WERI-Rb-1 (cell line): ENCODE measurements at regions not wholly inside any gene's neighbourhood (a gene's known extent, or its start where the extent isn't known, plus 50 kb on each side); places are given as distances from the start of the nearest gene placed in this dataset.

Experiments
- DNase-seq: peaks from one replicate; pipeline ENCODE4 v3.0.0-alpha.2; 2020
- H3K27ac ChIP-seq: fragments of 250-450 bp; sonication (Bioruptor Pico); 2 replicates; pipeline ENCODE4 v1.5.1; 2020; ENCODE audit warnings: mild to moderate bottlenecking, moderate library complexity
- H3K27me3 ChIP-seq: fragments of 250-450 bp; sonication (Bioruptor Pico); 2 replicates; pipeline ENCODE4 v1.5.1; 2021; ENCODE audit warnings: mild to moderate bottlenecking, low read depth, moderate library complexity; ENCODE audit not compliant: insufficient read depth, severe bottlenecking
- H3K36me3 ChIP-seq: fragments of 250-450 bp; sonication (Bioruptor Pico); 2 replicates; pipeline ENCODE4 v1.5.1; 2020; ENCODE audit warnings: mild to moderate bottlenecking, moderate library complexity
- H3K4me3 ChIP-seq: 2 replicates; pipeline ENCODE4 v1.5.1; 2011; ENCODE audit warnings: low read depth, mild to moderate bottlenecking, control low read depth, low read length
- H3K9me3 ChIP-seq: fragments of 250-450 bp; sonication (Bioruptor Pico); 2 replicates; pipeline ENCODE4 v1.5.1; 2021; ENCODE audit warnings: mild to moderate bottlenecking, moderate library complexity; ENCODE audit not compliant: severe bottlenecking
- CTCF ChIP-seq: IDR thresholded peaks from 2 replicates; pipeline ENCODE4 v1.5.1; 2011; ENCODE audit warnings: low read depth, mild to moderate bottlenecking, control low read depth, inconsistent platforms, low read length

GRCh38 chr10:34018784-34019183, 684.3 kb upstream of the NRP1 start:
- no peak overlapping the region for H3K27ac ChIP-seq
- no peaks in the 10 kb centered on the region for H3K9me3 ChIP-seq
- no peak overlapping the region for H3K4me3 ChIP-seq
- H3K36me3 ChIP-seq = no peaks in the 10 kb centered on the region
- DNase-seq = no peak
- H3K27me3 ChIP-seq = no peaks in the 10 kb centered on the region
- TF ChIP-seq CTCF = no peak

- DNase-seq = no peak
- no peaks in the 10 kb centered on the region for H3K36me3 ChIP-seq
- no peak overlapping the region for H3K27ac ChIP-seq
- no peaks in the 10 kb centered on the region for H3K27me3 ChIP-seq
- H3K4me3 ChIP-seq = no peak overlapping the region
- H3K9me3 ChIP-seq = no peaks in the 10 kb centered on the region
- TF ChIP-seq CTCF = no peak
Observed at GRCh38 chr10:34018129-34018528, 683.7 kb upstream of the NRP1 start.

GRCh38 chr10:34017281-34017680, 682.8 kb upstream of the NRP1 start:
- peak; percentile 7 for DNase-seq
- Histone ChIP-seq H3K27ac (no peak overlapping the region), H3K4me3 (no peak overlapping the region), H3K36me3 (no peaks in the 10 kb centered on the region), H3K27me3 (no peaks in the 10 kb centered on the region), H3K9me3 (no peaks in the 10 kb centered on the region)
- peak; percentile 23; the same call in 1 of the 2 replicates for TF ChIP-seq CTCF

GRCh38 chr10:34016576-34016975, 682.1 kb upstream of the NRP1 start:
- Histone ChIP-seq H3K4me3 (no peak overlapping the region), H3K9me3 (no peaks in the 10 kb centered on the region), H3K36me3 (no peaks in the 10 kb centered on the region), H3K27ac (no peak overlapping the region), H3K27me3 (no peaks in the 10 kb centered on the region)
- no peak for TF ChIP-seq CTCF
- no peak for DNase-seq

GRCh38 chr10:34015700-34016099, 681.2 kb upstream of the NRP1 start:
- Histone ChIP-seq H3K9me3 (no peaks in the 10 kb centered on the region), H3K4me3 (no peak overlapping the region), H3K27ac (no peak overlapping the region), H3K27me3 (no peaks in the 10 kb centered on the region), H3K36me3 (no peaks in the 10 kb centered on the region)
- TF ChIP-seq CTCF = no peak
- no peak for DNase-seq

GRCh38 chr10:34013235-34013634, 678.8 kb upstream of the NRP1 start:
- Histone ChIP-seq H3K4me3 (no peak overlapping the region), H3K9me3 (no peaks in the 10 kb centered on the region), H3K36me3 (no peaks in the 10 kb centered on the region), H3K27ac (no peak overlapping the region), H3K27me3 (no peaks in the 10 kb centered on the region)
- no peak for TF ChIP-seq CTCF
- no peak for DNase-seq
